GM12872 (cell line): ENCODE measurements at regions not wholly inside any gene's neighbourhood (a gene's known extent, or its start where the extent isn't known, plus 50 kb on each side); places are given as distances from the start of the nearest gene placed in this dataset.

ENCODE experiments used
- CTCF ChIP-seq: IDR thresholded peaks from 3 replicates; pipeline ENCODE4 v1.5.1; 2011; ENCODE audit warnings: low read depth, mild to moderate bottlenecking, low read length, moderate library complexity; ENCODE audit not compliant: insufficient read depth

GRCh38 chr12:127063339-127064072 lies 1203.5 kb upstream of the TMEM132C start:
- TF ChIP-seq CTCF, result no peak

GRCh38 chr12:127064207-127064606 lies 1202.8 kb upstream of the TMEM132C start:
- TF ChIP-seq CTCF, result no peak

- TF ChIP-seq CTCF, result no peak
Measured at GRCh38 chr12:127065595-127065994, 1201.4 kb upstream of the TMEM132C start.

- no peak for TF ChIP-seq CTCF
Measured at GRCh38 chr12:127070515-127071157, 1196.3 kb upstream of the TMEM132C start.

- no peak for TF ChIP-seq CTCF
Measured at GRCh38 chr12:127074161-127074560, 1192.8 kb upstream of the TMEM132C start.

- TF ChIP-seq CTCF, result no peak
Measured at GRCh38 chr12:127075981-127076380, 1191.0 kb upstream of the TMEM132C start.

GRCh38 chr12:127077262-127078045 lies 1189.5 kb upstream of the TMEM132C start:
- no peak for TF ChIP-seq CTCF
